Natural killer cell (primary cell): ENCODE measurements at regions not wholly inside any gene's neighbourhood (a gene's known extent, or its start where the extent isn't known, plus 50 kb on each side); places are given as distances from the start of the nearest gene placed in this dataset.

Experiments
- ATAC-seq, 3 donors: fragments of 150-1000 bp in 2 of 3; fragments of 200-7000 bp in 1 of 3; cut with Tn5 transposase; 1 replicate in 1 of 3; 2 replicates in 2 of 3; pipeline ENCODE4 v1.10.0; 2021; ENCODE audit warnings: mild to moderate bottlenecking in 2 of 3, moderate library complexity in 2 of 3
- DNase-seq, 2 donors: peaks; one replicate each; pipeline versions ENCODE4 v3.0.0 to v3.0.0-alpha.2; 2013 to 2021; ENCODE audit warnings: mixed read lengths in 1 of 2
- H3K27ac ChIP-seq: one replicate; pipeline ENCODE4 v1.5.1; 2013; ENCODE audit warnings: mild to moderate bottlenecking, low read length
- H3K27me3 ChIP-seq: one replicate; pipeline ENCODE4 v1.6.1; 2013; ENCODE audit warnings: low read length; ENCODE audit not compliant: control insufficient read depth, insufficient read depth
- H3K36me3 ChIP-seq: one replicate; pipeline ENCODE4 v1.6.1; 2013; ENCODE audit warnings: low read length; ENCODE audit not compliant: control insufficient read depth, insufficient read depth
- H3K4me1 ChIP-seq: one replicate; pipeline ENCODE4 v1.6.1; 2013; ENCODE audit warnings: low read length; ENCODE audit not compliant: control insufficient read depth, insufficient read depth
- H3K4me3 ChIP-seq: one replicate; pipeline ENCODE4 v1.5.1; 2013; ENCODE audit warnings: low read length
- H3K9me3 ChIP-seq: one replicate; pipeline ENCODE4 v1.6.1; 2013; ENCODE audit warnings: low read length; ENCODE audit not compliant: control insufficient read depth, insufficient read depth
- H3K27ac Mint-ChIP-seq, 2 donors: one replicate each; pipeline ENCODE4 v1.8.0; 2022; ENCODE audit warnings: mild to moderate bottlenecking in 2 of 2, mixed read lengths in 2 of 2, moderate library complexity in 1 of 2
- H3K27me3 Mint-ChIP-seq, 2 donors: one replicate each; pipeline ENCODE4 v1.8.0; 2022; ENCODE audit warnings: low read depth in 2 of 2, mixed read lengths in 2 of 2
- H3K36me3 Mint-ChIP-seq: one replicate; pipeline ENCODE4 v1.8.0; 2022; ENCODE audit warnings: mixed read lengths
- H3K4me1 Mint-ChIP-seq, 2 donors: one replicate each; pipeline ENCODE4 v1.8.0; 2022; ENCODE audit warnings: mixed read lengths in 2 of 2
- H3K4me3 Mint-ChIP-seq: one replicate; pipeline ENCODE4 v1.8.0; 2022; ENCODE audit warnings: mild to moderate bottlenecking, moderate library complexity, mixed read lengths
- H3K9me3 Mint-ChIP-seq, 2 donors: one replicate each; pipeline ENCODE4 v1.8.0; 2022; ENCODE audit warnings: mixed read lengths in 2 of 2
- CTCF ChIP-seq: fragments of 200-600 bp; IDR thresholded peaks from one replicate; pipeline ENCODE4 v1.8.0; 2022; ENCODE audit warnings: antibody characterized with exemption
- WGBS: methylation state at CpG from one replicate; pipeline ENCODE4 v1.1.7; 2013; ENCODE audit warnings: missing lambda C conversion rate; ENCODE audit not compliant: insufficient coverage; 5-methylcytosine and 5-hydroxymethylcytosine counted together
- intact Hi-C: fragments of 100-400 bp; cut with micrococcal nuclease; formaldehyde crosslinking; loops from one replicate; pipeline ENCODE4 v1.14.2; 2022

- Mint-ChIP-seq H3K27ac (no peak overlapping the region), H3K4me3 (no peak overlapping the region), H3K4me1 (no peaks in the 10 kb centered on the region), H3K27me3 (no peaks in the 10 kb centered on the region), H3K9me3 (no peaks in the 10 kb centered on the region), H3K36me3 (no peaks in the 10 kb centered on the region)
- Histone ChIP-seq H3K27ac (no peak overlapping the region), H3K4me1 (no peaks in the 10 kb centered on the region), H3K4me3 (no peak overlapping the region), H3K36me3 (no peaks in the 10 kb centered on the region), H3K27me3 (no peaks in the 10 kb centered on the region), H3K9me3 (no peaks in the 10 kb centered on the region)
- WGBS = 90% methylated on average over 5 of the region's 5 CpGs
- no peak for DNase-seq
- no peak for TF ChIP-seq CTCF
- no peak for ATAC-seq
- intact Hi-C loops = no loop called here
Observed at GRCh38 chrX:27276751-27277150, 186.4 kb downstream of the PPP4R3C start.

GRCh38 chrX:27254656-27255055 is 208.5 kb downstream of the PPP4R3C start:
- Mint-ChIP-seq H3K9me3 (peaks cover 2 to 10% of the 10 kb centered on the region in 2 donors), H3K4me1 (no peaks in the 10 kb centered on the region)
- no peak overlapping the region for H3K4me3 ChIP-seq

GRCh38 chrX:27251369-27251768 is 211.8 kb downstream of the PPP4R3C start:
- TF ChIP-seq CTCF = no peak
- Mint-ChIP-seq H3K27me3 (no peaks in the 10 kb centered on the region), H3K4me3 (no peak overlapping the region)

More at GRCh38 chrX:27254656-27255055, 208.5 kb downstream of the PPP4R3C start:
- no peaks in the 10 kb centered on the region for H3K36me3 Mint-ChIP-seq
- intact Hi-C loops = no loop called here
- no peak overlapping the region for H3K27ac Mint-ChIP-seq
- ATAC-seq (no peak), DNase-seq (no peak)
- Histone ChIP-seq H3K36me3 (no peaks in the 10 kb centered on the region), H3K4me1 (no peaks in the 10 kb centered on the region), H3K27ac (no peak overlapping the region), H3K27me3 (no peaks in the 10 kb centered on the region), H3K9me3 (no peaks in the 10 kb centered on the region)
- TF ChIP-seq CTCF = no peak
- H3K27me3 Mint-ChIP-seq = no peaks in the 10 kb centered on the region
- H3K4me3 Mint-ChIP-seq = no peak overlapping the region

GRCh38 chrX:27242581-27242980 is 220.6 kb downstream of the PPP4R3C start:
- no peak overlapping the region for H3K4me3 ChIP-seq
- no peaks in the 10 kb centered on the region for H3K27me3 ChIP-seq
- H3K27me3 Mint-ChIP-seq = no peaks in the 10 kb centered on the region
- WGBS = no CpG with 5 or more reads among the region's 1 CpG
- H3K4me1 ChIP-seq = no peaks in the 10 kb centered on the region
- H3K4me3 Mint-ChIP-seq = no peak overlapping the region
- DNase-seq (no peak), ATAC-seq (no peak)
- H3K4me1 Mint-ChIP-seq = no peaks in the 10 kb centered on the region
- intact Hi-C loops = no loop called here
- no peak overlapping the region for H3K27ac ChIP-seq
- H3K9me3 Mint-ChIP-seq = peaks cover 6 to 10% of the 10 kb centered on the region in 2 donors
- H3K36me3 ChIP-seq = no peaks in the 10 kb centered on the region
- no peaks in the 10 kb centered on the region for H3K36me3 Mint-ChIP-seq
- H3K9me3 ChIP-seq = peaks cover 3% of the 10 kb centered on the region
- no peak for TF ChIP-seq CTCF
- no peak overlapping the region for H3K27ac Mint-ChIP-seq

More at GRCh38 chrX:27251369-27251768, 211.8 kb downstream of the PPP4R3C start:
- Mint-ChIP-seq H3K9me3 (peaks cover 0 to 2% of the 10 kb centered on the region in 2 donors), H3K27ac (no peak overlapping the region), H3K4me1 (no peaks in the 10 kb centered on the region), H3K36me3 (no peaks in the 10 kb centered on the region)
- ATAC-seq = no peak
- no peak for DNase-seq
- intact Hi-C loops = no loop called here
- WGBS = 40% methylated on average over 1 of the region's 3 CpGs
- Histone ChIP-seq H3K4me1 (no peaks in the 10 kb centered on the region), H3K9me3 (no peaks in the 10 kb centered on the region), H3K27me3 (no peaks in the 10 kb centered on the region), H3K36me3 (no peaks in the 10 kb centered on the region), H3K4me3 (no peak overlapping the region), H3K27ac (no peak overlapping the region)
